GM23338 (cell line): ENCODE measurements at regions not wholly inside any gene's neighbourhood (a gene's known extent, or its start where the extent isn't known, plus 50 kb on each side); places are given as distances from the start of the nearest gene placed in this dataset.

ENCODE experiments used
- EZH2phosphoT487 ChIP-seq: fragments of 200-600 bp; sonication (generic); IDR thresholded peaks from one replicate; pipeline ENCODE4 v1.8.1; 2018; ENCODE audit warnings: antibody characterized with exemption; ENCODE audit not compliant: unreplicated experiment
- TF ChIP-seq, protein P1 (sequence below), 2 experiments: fragments of 200-600 bp in 1 of 2; sonication (generic) in 1 of 2; conservative IDR thresholded peaks; 2 replicates each; pipeline versions ENCODE4 v1.5.1 to v1.6.1; 2016 to 2017; ENCODE audit warnings: antibody characterized with exemption in 2 of 2, low read depth in 2 of 2, mild to moderate bottlenecking in 2 of 2, moderate library complexity in 1 of 2

DNA sequence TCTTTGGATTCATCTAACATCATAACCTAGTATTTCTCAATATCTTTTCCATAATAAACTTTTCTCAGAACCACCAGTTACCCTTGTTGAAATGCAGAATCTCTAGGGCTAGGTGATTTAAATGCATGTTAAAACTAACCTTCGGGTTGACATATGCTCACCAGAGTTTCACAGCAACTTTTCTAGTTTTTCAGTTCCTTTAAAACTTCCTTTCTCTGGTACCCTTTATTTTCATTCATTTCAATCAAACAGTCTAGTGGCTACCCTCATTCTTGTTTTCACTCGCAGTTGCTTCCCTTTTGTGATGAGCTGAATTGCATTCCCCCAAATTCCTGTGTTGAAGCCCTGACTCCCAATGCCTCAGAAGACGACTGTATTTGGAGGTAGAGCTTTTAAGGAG, 712.8 kb upstream of the CHRM3 start:
- TF ChIP-seq, protein P1, sequence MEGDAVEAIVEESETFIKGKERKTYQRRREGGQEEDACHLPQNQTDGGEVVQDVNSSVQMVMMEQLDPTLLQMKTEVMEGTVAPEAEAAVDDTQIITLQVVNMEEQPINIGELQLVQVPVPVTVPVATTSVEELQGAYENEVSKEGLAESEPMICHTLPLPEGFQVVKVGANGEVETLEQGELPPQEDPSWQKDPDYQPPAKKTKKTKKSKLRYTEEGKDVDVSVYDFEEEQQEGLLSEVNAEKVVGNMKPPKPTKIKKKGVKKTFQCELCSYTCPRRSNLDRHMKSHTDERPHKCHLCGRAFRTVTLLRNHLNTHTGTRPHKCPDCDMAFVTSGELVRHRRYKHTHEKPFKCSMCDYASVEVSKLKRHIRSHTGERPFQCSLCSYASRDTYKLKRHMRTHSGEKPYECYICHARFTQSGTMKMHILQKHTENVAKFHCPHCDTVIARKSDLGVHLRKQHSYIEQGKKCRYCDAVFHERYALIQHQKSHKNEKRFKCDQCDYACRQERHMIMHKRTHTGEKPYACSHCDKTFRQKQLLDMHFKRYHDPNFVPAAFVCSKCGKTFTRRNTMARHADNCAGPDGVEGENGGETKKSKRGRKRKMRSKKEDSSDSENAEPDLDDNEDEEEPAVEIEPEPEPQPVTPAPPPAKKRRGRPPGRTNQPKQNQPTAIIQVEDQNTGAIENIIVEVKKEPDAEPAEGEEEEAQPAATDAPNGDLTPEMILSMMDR (conservative IDR thresholded peaks at IDR 0.05; ENCODE audit: low read depth in 2 of 2) = no peak
- TF ChIP-seq EZH2phosphoT487 = no peak
